ENCODE measurements at regions not wholly inside any gene's neighbourhood (a gene's known extent, or its start where the extent isn't known, plus 50 kb on each side); places are given as distances from the start of the nearest gene placed in this dataset.

GRCh38 chr4:11839889-11840288 is 411.2 kb upstream of the HS3ST1 start:
- H3K27me3 ChIP-seq (replicated peaks; ENCODE audit: insufficient read depth, low read length), result no peaks in the 10 kb centered on the region
- H3K9me2 ChIP-seq (replicated peaks; ENCODE audit: insufficient read depth, low read length), result no peaks in the 10 kb centered on the region
- no peak for DNase-seq
- no peak overlapping the region for H2AFZ ChIP-seq (ENCODE audit: low read length)
- TF ChIP-seq EZH2 (optimal IDR thresholded peaks at IDR 0.05; ENCODE audit: low read depth, low read length), result no peak
- TF ChIP-seq EZH2phosphoT487 (IDR thresholded peaks at IDR 0.05; ENCODE audit: low read length), result no peak
- TF ChIP-seq, protein P1, sequence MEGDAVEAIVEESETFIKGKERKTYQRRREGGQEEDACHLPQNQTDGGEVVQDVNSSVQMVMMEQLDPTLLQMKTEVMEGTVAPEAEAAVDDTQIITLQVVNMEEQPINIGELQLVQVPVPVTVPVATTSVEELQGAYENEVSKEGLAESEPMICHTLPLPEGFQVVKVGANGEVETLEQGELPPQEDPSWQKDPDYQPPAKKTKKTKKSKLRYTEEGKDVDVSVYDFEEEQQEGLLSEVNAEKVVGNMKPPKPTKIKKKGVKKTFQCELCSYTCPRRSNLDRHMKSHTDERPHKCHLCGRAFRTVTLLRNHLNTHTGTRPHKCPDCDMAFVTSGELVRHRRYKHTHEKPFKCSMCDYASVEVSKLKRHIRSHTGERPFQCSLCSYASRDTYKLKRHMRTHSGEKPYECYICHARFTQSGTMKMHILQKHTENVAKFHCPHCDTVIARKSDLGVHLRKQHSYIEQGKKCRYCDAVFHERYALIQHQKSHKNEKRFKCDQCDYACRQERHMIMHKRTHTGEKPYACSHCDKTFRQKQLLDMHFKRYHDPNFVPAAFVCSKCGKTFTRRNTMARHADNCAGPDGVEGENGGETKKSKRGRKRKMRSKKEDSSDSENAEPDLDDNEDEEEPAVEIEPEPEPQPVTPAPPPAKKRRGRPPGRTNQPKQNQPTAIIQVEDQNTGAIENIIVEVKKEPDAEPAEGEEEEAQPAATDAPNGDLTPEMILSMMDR (IDR thresholded peaks at IDR 0.05; ENCODE audit: low read length), result no peak
- no peaks in the 10 kb centered on the region for H3K9me3 ChIP-seq (replicated peaks; ENCODE audit: insufficient read depth, low read length)
- no peak overlapping the region for H3K4me3 ChIP-seq (ENCODE audit: low read length)
- no peak overlapping the region for H3K4me2 ChIP-seq (ENCODE audit: low read depth, low read length)
- H4K20me1 ChIP-seq (ENCODE audit: insufficient read depth, low read length), result no peaks in the 10 kb centered on the region
- H3K9ac ChIP-seq (ENCODE audit: low read length), result no peak overlapping the region
- no peaks in the 10 kb centered on the region for H3K4me1 ChIP-seq (ENCODE audit: low read length)
- H3K27ac ChIP-seq (ENCODE audit: low read length), result no peak overlapping the region
- no peaks in the 10 kb centered on the region for H3F3A ChIP-seq (ENCODE audit: insufficient read depth, low read length)
- no peaks in the 10 kb centered on the region for H3K36me3 ChIP-seq (replicated peaks; ENCODE audit: insufficient read depth, low read length)
- H3K79me2 ChIP-seq (ENCODE audit: low read length), result no peaks in the 10 kb centered on the region

- Histone ChIP-seq H3K36me3 (replicated peaks; ENCODE audit: insufficient read depth, low read length) (no peaks in the 10 kb centered on the region), H3K9me3 (replicated peaks; ENCODE audit: insufficient read depth, low read length) (no peaks in the 10 kb centered on the region), H3K27ac (ENCODE audit: low read length) (no peak overlapping the region), H2AFZ (ENCODE audit: low read length) (no peak overlapping the region), H3K4me2 (ENCODE audit: low read depth, low read length) (no peak overlapping the region), H3K9me2 (replicated peaks; ENCODE audit: insufficient read depth, low read length) (no peaks in the 10 kb centered on the region), H3K4me3 (ENCODE audit: low read length) (no peak overlapping the region), H4K20me1 (ENCODE audit: insufficient read depth, low read length) (no peaks in the 10 kb centered on the region), H3F3A (ENCODE audit: insufficient read depth, low read length) (no peaks in the 10 kb centered on the region), H3K27me3 (replicated peaks; ENCODE audit: insufficient read depth, low read length) (no peaks in the 10 kb centered on the region), H3K4me1 (ENCODE audit: low read length) (no peaks in the 10 kb centered on the region), H3K9ac (ENCODE audit: low read length) (no peak overlapping the region), H3K79me2 (ENCODE audit: low read length) (no peaks in the 10 kb centered on the region)
- TF ChIP-seq EZH2phosphoT487 (IDR thresholded peaks at IDR 0.05; ENCODE audit: low read length) (no peak), EZH2 (optimal IDR thresholded peaks at IDR 0.05; ENCODE audit: low read depth, low read length) (no peak)
- TF ChIP-seq, protein P1 (IDR thresholded peaks at IDR 0.05; ENCODE audit: low read length), result no peak
- DNase-seq, result no peak
Observed at GRCh38 chr4:11831739-11832138, 403.0 kb upstream of the HS3ST1 start.

DNA sequence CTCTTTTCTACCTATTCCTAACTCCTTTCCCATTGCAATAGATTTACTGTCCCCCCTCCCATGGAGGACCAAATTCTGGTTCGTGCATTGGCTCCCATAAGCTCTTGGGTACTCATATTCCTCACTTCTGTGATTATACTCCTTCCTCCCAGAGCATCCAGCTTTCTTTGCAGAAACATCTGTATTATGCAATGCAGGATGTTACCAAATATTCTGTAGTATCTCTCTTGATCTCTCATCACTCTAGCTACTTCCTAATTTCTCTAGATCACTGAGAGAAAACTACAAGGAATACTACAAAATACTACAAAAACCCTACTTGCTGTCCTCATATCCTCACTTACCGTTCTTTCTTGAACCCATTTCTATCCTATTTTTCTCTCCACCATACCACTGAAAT is 395.9 kb upstream of the HS3ST1 start:
- Histone ChIP-seq H3K9ac (ENCODE audit: low read length) (no peak overlapping the region), H3K27me3 (replicated peaks; ENCODE audit: insufficient read depth, low read length) (no peaks in the 10 kb centered on the region), H3K36me3 (replicated peaks; ENCODE audit: insufficient read depth, low read length) (no peaks in the 10 kb centered on the region), H3K4me3 (ENCODE audit: low read length) (no peak overlapping the region), H3K4me2 (ENCODE audit: low read depth, low read length) (no peak overlapping the region), H3K9me3 (replicated peaks; ENCODE audit: insufficient read depth, low read length) (no peaks in the 10 kb centered on the region), H3K79me2 (ENCODE audit: low read length) (no peaks in the 10 kb centered on the region), H3K4me1 (ENCODE audit: low read length) (no peaks in the 10 kb centered on the region), H4K20me1 (ENCODE audit: insufficient read depth, low read length) (no peaks in the 10 kb centered on the region), H3F3A (ENCODE audit: insufficient read depth, low read length) (no peaks in the 10 kb centered on the region), H3K9me2 (replicated peaks; ENCODE audit: insufficient read depth, low read length) (no peaks in the 10 kb centered on the region), H2AFZ (ENCODE audit: low read length) (no peak overlapping the region), H3K27ac (ENCODE audit: low read length) (no peak overlapping the region)
- no peak for DNase-seq
- TF ChIP-seq, protein P1 (IDR thresholded peaks at IDR 0.05; ENCODE audit: low read length), result no peak
- TF ChIP-seq EZH2 (optimal IDR thresholded peaks at IDR 0.05; ENCODE audit: low read depth, low read length) (no peak), EZH2phosphoT487 (IDR thresholded peaks at IDR 0.05; ENCODE audit: low read length) (no peak)
